PC-9 (cell line): ENCODE measurements at regions not wholly inside any gene's neighbourhood (a gene's known extent, or its start where the extent isn't known, plus 50 kb on each side); places are given as distances from the start of the nearest gene placed in this dataset.

Experiments used
- BruUV-seq: library from RNA; stranded (reverse); fragments of 400-500 nt; replicated peaks from 2 replicates; lab custom pipeline; 2021; lab: Mats Ljungman, UMichigan
- CTCF ChIA-PET: fragments of 300-600 bp; sonication (Branson Sonifier 250); formaldehyde crosslinking; loops from one replicate; lab custom pipeline; 2022; ENCODE audit warnings: antibody characterized with exemption; lab: Charles Lee
- POLR2A ChIA-PET: fragments of 300-600 bp; sonication (Branson Sonifier 250); formaldehyde crosslinking; loops from one replicate; lab custom pipeline; 2022; ENCODE audit warnings: antibody characterized with exemption; ENCODE audit not compliant: unreplicated experiment; lab: Charles Lee
- DNase-seq, 2 experiments: peaks; one replicate each; pipeline versions ENCODE4 v3.0.0 to v3.0.0-alpha.2; 2015 to 2022; ENCODE audit warnings: mixed read lengths in 1 of 2
- H2AFZ ChIP-seq: fragments of 200-600 bp; sonication (generic); 2 replicates; pipeline ENCODE4 v1.8.1; 2017; ENCODE audit warnings: antibody characterized with exemption
- H3F3A ChIP-seq: fragments of 200-600 bp; sonication (generic); 2 replicates; pipeline ENCODE4 v1.8.1; 2017; ENCODE audit warnings: antibody characterized with exemption, mild to moderate bottlenecking, low read depth; ENCODE audit not compliant: insufficient read depth
- H3K27ac ChIP-seq: fragments of 200-600 bp; sonication (generic); 2 replicates; pipeline ENCODE4 v1.6.1; 2016; ENCODE audit warnings: mixed run types
- H3K27me3 ChIP-seq: fragments of 200-600 bp; sonication (generic); 2 replicates; pipeline ENCODE4 v1.6.1; 2016; ENCODE audit warnings: low read depth, mixed run types; ENCODE audit not compliant: insufficient read depth
- H3K36me3 ChIP-seq: fragments of 200-600 bp; sonication (generic); 2 replicates; pipeline ENCODE4 v1.6.1; 2016; ENCODE audit warnings: low read depth, mixed run types
- H3K4me1 ChIP-seq: fragments of 200-600 bp; sonication (generic); replicated peaks from 2 replicates; pipeline ENCODE4 v1.6.1; 2016; ENCODE audit warnings: mixed run types; ENCODE audit not compliant: insufficient read depth
- H3K4me2 ChIP-seq: fragments of 200-600 bp; sonication (generic); 2 replicates; pipeline ENCODE4 v1.6.1; 2017; ENCODE audit warnings: mixed run types
- H3K4me3 ChIP-seq: fragments of 200-600 bp; sonication (generic); 2 replicates; pipeline ENCODE4 v1.6.1; 2016; ENCODE audit warnings: mixed run types
- H3K79me2 ChIP-seq: fragments of 200-600 bp; sonication (generic); 2 replicates; pipeline ENCODE4 v1.6.1; 2017; ENCODE audit warnings: low read depth, mixed run types
- H3K9me2 ChIP-seq: fragments of 200-600 bp; sonication (generic); 2 replicates; pipeline ENCODE4 v1.8.1; 2017; ENCODE audit warnings: mild to moderate bottlenecking; ENCODE audit not compliant: insufficient read depth
- H3K9me3 ChIP-seq: fragments of 200-600 bp; sonication (generic); 2 replicates; pipeline ENCODE4 v1.8.1; 2016; ENCODE audit warnings: low read depth; ENCODE audit not compliant: insufficient read depth
- H4K20me1 ChIP-seq: fragments of 200-600 bp; sonication (generic); 2 replicates; pipeline ENCODE4 v1.8.1; 2017; ENCODE audit not compliant: insufficient read depth
- EZH2 ChIP-seq: fragments of 200-600 bp; sonication (generic); IDR thresholded peaks from 2 replicates; pipeline ENCODE4 v1.8.0; 2017; ENCODE audit warnings: antibody characterized with exemption, low read depth
- intact Hi-C: fragments of 100-400 bp; cut with micrococcal nuclease; formaldehyde crosslinking; loops from one replicate; pipeline ENCODE4 v1.10.0; 2022; ENCODE audit not compliant: unreplicated experiment
- TF ChIP-seq, protein P1 (sequence below): fragments of 200-600 bp; sonication (generic); conservative IDR thresholded peaks from 2 replicates; pipeline ENCODE4 v1.6.1; 2017; ENCODE audit warnings: mixed run types, antibody characterized with exemption, mild to moderate bottlenecking, moderate library complexity

GRCh38 chr12:115349711-115350110, 665.7 kb upstream of the TBX3 start:
- no peak for DNase-seq
- no peaks in the 10 kb centered on the region for H3K79me2 ChIP-seq
- no peaks in the 10 kb centered on the region for H3K9me3 ChIP-seq
- H2AFZ ChIP-seq, result no peak overlapping the region
- H3F3A ChIP-seq, result no peaks in the 10 kb centered on the region
- no peaks in the 10 kb centered on the region for H3K9me2 ChIP-seq
- no peak overlapping the region for H3K27ac ChIP-seq
- TF ChIP-seq EZH2, result no peak
- TF ChIP-seq, protein P1, sequence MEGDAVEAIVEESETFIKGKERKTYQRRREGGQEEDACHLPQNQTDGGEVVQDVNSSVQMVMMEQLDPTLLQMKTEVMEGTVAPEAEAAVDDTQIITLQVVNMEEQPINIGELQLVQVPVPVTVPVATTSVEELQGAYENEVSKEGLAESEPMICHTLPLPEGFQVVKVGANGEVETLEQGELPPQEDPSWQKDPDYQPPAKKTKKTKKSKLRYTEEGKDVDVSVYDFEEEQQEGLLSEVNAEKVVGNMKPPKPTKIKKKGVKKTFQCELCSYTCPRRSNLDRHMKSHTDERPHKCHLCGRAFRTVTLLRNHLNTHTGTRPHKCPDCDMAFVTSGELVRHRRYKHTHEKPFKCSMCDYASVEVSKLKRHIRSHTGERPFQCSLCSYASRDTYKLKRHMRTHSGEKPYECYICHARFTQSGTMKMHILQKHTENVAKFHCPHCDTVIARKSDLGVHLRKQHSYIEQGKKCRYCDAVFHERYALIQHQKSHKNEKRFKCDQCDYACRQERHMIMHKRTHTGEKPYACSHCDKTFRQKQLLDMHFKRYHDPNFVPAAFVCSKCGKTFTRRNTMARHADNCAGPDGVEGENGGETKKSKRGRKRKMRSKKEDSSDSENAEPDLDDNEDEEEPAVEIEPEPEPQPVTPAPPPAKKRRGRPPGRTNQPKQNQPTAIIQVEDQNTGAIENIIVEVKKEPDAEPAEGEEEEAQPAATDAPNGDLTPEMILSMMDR, result no peak
- no peaks in the 10 kb centered on the region for H4K20me1 ChIP-seq
- intact Hi-C loops, result no loop called here
- peaks cover 4% of the 10 kb centered on the region; the same call in 1 of the 2 replicates for H3K4me1 ChIP-seq
- no peak overlapping the region for H3K4me2 ChIP-seq
- BruUV-seq, result no TSS peak
- H3K4me3 ChIP-seq, result no peak overlapping the region
- ChIA-PET CTCF (no interaction called here), POLR2A (no interaction called here)
- no peaks in the 10 kb centered on the region for H3K27me3 ChIP-seq
- H3K36me3 ChIP-seq, result no peaks in the 10 kb centered on the region

- POLR2A ChIA-PET, result no interaction called here
- TF ChIP-seq, protein P1, result no peak
Measured at GRCh38 chr12:115348301-115348700, 664.3 kb upstream of the TBX3 start.

DNA sequence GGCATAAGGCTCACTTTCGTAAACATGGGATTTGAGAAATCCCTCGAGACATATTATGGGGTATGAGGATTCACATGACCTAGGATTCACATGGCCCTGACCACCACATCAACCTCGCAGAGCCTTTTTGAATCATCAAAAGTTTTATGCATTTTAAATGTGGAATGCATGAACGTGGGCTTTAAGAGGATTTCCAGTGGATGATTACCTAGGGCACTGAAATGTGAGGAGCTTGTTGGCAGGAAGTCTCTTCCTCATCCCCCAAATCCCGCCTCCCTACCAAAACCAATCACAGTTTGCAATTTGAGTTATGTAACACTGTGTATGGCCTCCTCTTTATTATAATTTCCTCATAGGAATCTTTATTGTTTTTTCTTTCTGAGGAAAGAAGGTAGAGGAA, 659.6 kb upstream of the TBX3 start:
- no peaks in the 10 kb centered on the region for H3K9me2 ChIP-seq
- POLR2A ChIA-PET, result no interaction called here

More at GRCh38 chr12:115348301-115348700, 664.3 kb upstream of the TBX3 start:
- CTCF ChIA-PET, result no interaction called here
- Histone ChIP-seq H3K79me2 (no peaks in the 10 kb centered on the region), H3F3A (no peaks in the 10 kb centered on the region), H3K9me2 (no peaks in the 10 kb centered on the region), H4K20me1 (no peaks in the 10 kb centered on the region), H3K4me2 (no peak overlapping the region), H3K36me3 (no peaks in the 10 kb centered on the region), H3K27ac (no peak overlapping the region), H2AFZ (no peak overlapping the region), H3K4me1 (no peaks in the 10 kb centered on the region), H3K27me3 (no peaks in the 10 kb centered on the region), H3K4me3 (no peak overlapping the region), H3K9me3 (no peaks in the 10 kb centered on the region; the same call in 1 of the 2 replicates)
- BruUV-seq, result no TSS peak
- intact Hi-C loops, result no loop called here
- no peak for DNase-seq

More for the DNA sequence above, 659.6 kb upstream of the TBX3 start:
- intact Hi-C loops, result no loop called here
- H3F3A ChIP-seq, result no peaks in the 10 kb centered on the region
- no peak overlapping the region for H3K4me3 ChIP-seq
- H3K27me3 ChIP-seq, result no peaks in the 10 kb centered on the region
- no peak for TF ChIP-seq EZH2
- TF ChIP-seq, protein P1, result no peak
- peaks cover 6% of the 10 kb centered on the region; the same call in 1 of the 2 replicates for H3K4me1 ChIP-seq
- BruUV-seq, result no TSS peak
- no peaks in the 10 kb centered on the region for H4K20me1 ChIP-seq
- H2AFZ ChIP-seq, result no peak overlapping the region
- H3K36me3 ChIP-seq, result no peaks in the 10 kb centered on the region
- H3K9me3 ChIP-seq, result no peaks in the 10 kb centered on the region; the same call in 1 of the 2 replicates
- no peak overlapping the region for H3K4me2 ChIP-seq
- no peak overlapping the region for H3K27ac ChIP-seq
- CTCF ChIA-PET, result no interaction called here
- no peak for DNase-seq
- H3K79me2 ChIP-seq, result no peaks in the 10 kb centered on the region
